Endothelial cell of umbilical vein (primary cell): ENCODE measurements at regions not wholly inside any gene's neighbourhood (a gene's known extent, or its start where the extent isn't known, plus 50 kb on each side); places are given as distances from the start of the nearest gene placed in this dataset.

ENCODE experiments used
- BruUV-seq: library from RNA; stranded (reverse); fragments of 400-500 nt; replicated peaks from 2 replicates; lab custom pipeline; 2021; lab: Mats Ljungman, UMichigan
- CTCF ChIA-PET: fragments of 300-600, 350-600 bp; sonication (Branson Sonifier 250); formaldehyde crosslinking; loops from one replicate; lab custom pipeline; 2021; ENCODE audit warnings: antibody characterized with exemption, inconsistent platforms; lab: Charles Lee
- POLR2A ChIA-PET: fragments of 300-600, 350-600 bp; sonication (Branson Sonifier 250); formaldehyde crosslinking; loops from one replicate; lab custom pipeline; 2021; ENCODE audit warnings: antibody characterized with exemption, inconsistent platforms; lab: Charles Lee
- DNase-seq: peaks from one replicate; pipeline ENCODE4 v3.0.0-alpha.2; 2011; ENCODE audit warnings: low read depth, low spot score
- FAIRE-seq: peaks from 2 replicates; lab custom pipeline; 2011; peaks lifted over from hg19 to GRCh38; lab: Jason Lieb, UNC
- H2AFZ ChIP-seq: 2 replicates; pipeline ENCODE4 v1.6.0; 2012; ENCODE audit warnings: low read depth, low read length, control low read depth, inconsistent platforms
- H3K27ac ChIP-seq: 2 replicates; pipeline ENCODE4 v1.5.1; 2011; ENCODE audit warnings: low read depth, mild to moderate bottlenecking, control low read depth, low read length, moderate library complexity; ENCODE audit not compliant: insufficient read depth
- H3K27me3 ChIP-seq, 2 experiments: 2 replicates each; pipeline versions ENCODE4 v1.6.0 to v1.6.1; 2011; ENCODE audit warnings: low read length in 2 of 2, mixed read lengths in 1 of 2; ENCODE audit not compliant: control insufficient read depth in 2 of 2, insufficient read depth in 2 of 2
- H3K36me3 ChIP-seq, 2 experiments: 2 replicates in 1 of 2; 3 replicates in 1 of 2; pipeline ENCODE4 v1.5.1; 2011; ENCODE audit warnings: low read length in 2 of 2, mild to moderate bottlenecking in 1 of 2, moderate library complexity in 1 of 2; ENCODE audit not compliant: control insufficient read depth in 2 of 2, insufficient read depth in 2 of 2; ENCODE audit errors: extremely low read depth in 1 of 2
- H3K4me1 ChIP-seq: 3 replicates; pipeline ENCODE4 v1.5.1; 2011; ENCODE audit warnings: mild to moderate bottlenecking, low read length; ENCODE audit not compliant: control insufficient read depth, insufficient read depth; ENCODE audit errors: extremely low read depth
- H3K4me2 ChIP-seq: 2 replicates; pipeline ENCODE4 v1.6.1; 2011; ENCODE audit warnings: low read length, control low read depth, mixed read lengths; ENCODE audit not compliant: insufficient read depth
- H3K4me3 ChIP-seq, 3 experiments: fragments of 200-600 bp in 1 of 3; sonication (generic), shearing (Covaris generic) in 1 of 3; replicated peaks in 1 of 3; 2 replicates each; pipeline ENCODE4 v1.5.1; 2011 to 2016; ENCODE audit warnings: control low read depth in 3 of 3, low read length in 3 of 3, mild to moderate bottlenecking in 2 of 3, inconsistent platforms in 1 of 3, low read depth in 1 of 3, moderate library complexity in 1 of 3; ENCODE audit not compliant: insufficient read depth in 1 of 3
- H3K79me2 ChIP-seq: 2 replicates; pipeline ENCODE4 v1.6.0; 2012; ENCODE audit warnings: low read length, inconsistent platforms; ENCODE audit not compliant: control insufficient read depth, insufficient read depth
- H3K9ac ChIP-seq: replicated peaks from 2 replicates; pipeline ENCODE3; 2011; ENCODE audit warnings: low read length, control low read depth; ENCODE audit not compliant: insufficient read depth; ENCODE audit errors: extremely low read depth
- H3K9me1 ChIP-seq: replicated peaks from 3 replicates; pipeline ENCODE4 v1.6.0; 2011; ENCODE audit warnings: mild to moderate bottlenecking, low read length; ENCODE audit not compliant: control insufficient read depth, insufficient read depth; ENCODE audit errors: extremely low read depth
- H3K9me3 ChIP-seq: replicated peaks from 2 replicates; pipeline ENCODE4 v1.5.1; 2012; ENCODE audit warnings: low read length, inconsistent platforms; ENCODE audit not compliant: control insufficient read depth, insufficient read depth
- H4K20me1 ChIP-seq: replicated peaks from 2 replicates; pipeline ENCODE3; 2011; ENCODE audit warnings: mild to moderate bottlenecking, low read length; ENCODE audit not compliant: control insufficient read depth, insufficient read depth; ENCODE audit errors: extremely low read depth
- EZH2 ChIP-seq: IDR thresholded peaks from 2 replicates; pipeline ENCODE4 v1.6.1; 2012; ENCODE audit warnings: borderline replicate concordance, low read depth, mild to moderate bottlenecking, moderate library complexity, low read length, inconsistent platforms; ENCODE audit not compliant: severe bottlenecking
- FOS ChIP-seq: IDR thresholded peaks from 2 replicates; pipeline ENCODE4 v1.6.1; 2011; ENCODE audit warnings: mild to moderate bottlenecking, low read length, moderate library complexity, borderline replicate concordance; ENCODE audit not compliant: insufficient read depth
- GATA2 ChIP-seq: IDR thresholded peaks from 2 replicates; pipeline ENCODE4 v1.7.0; 2011; ENCODE audit warnings: low read depth, mild to moderate bottlenecking, moderate library complexity, mixed read lengths, low read length; ENCODE audit not compliant: insufficient read length, insufficient read depth
- JUN ChIP-seq: IDR thresholded peaks from 2 replicates; pipeline ENCODE4 v1.6.1; 2011; ENCODE audit warnings: borderline replicate concordance, low read depth; ENCODE audit not compliant: insufficient read length, insufficient read depth
- POLR2A ChIP-seq: IDR thresholded peaks from 2 replicates; pipeline ENCODE4 v1.6.1; 2012; ENCODE audit warnings: low read depth, mild to moderate bottlenecking, control low read depth, low read length
- POLR2AphosphoS5 ChIP-seq: IDR thresholded peaks from 2 replicates; pipeline ENCODE4 v1.6.1; 2012; ENCODE audit warnings: low read depth, mild to moderate bottlenecking, control low read depth, low read length, moderate library complexity; ENCODE audit not compliant: insufficient read depth
- dilution Hi-C: fragments of 300-500 bp; cut with MboI; formaldehyde crosslinking; loops from one replicate; pipeline ENCODE4 v1.15.0; 2019; ENCODE audit warnings: low sequenced_read_pairs; ENCODE audit not compliant: extremely low pct_ligation_motif_present
- intact Hi-C: fragments of 100-400 bp; cut with micrococcal nuclease; formaldehyde crosslinking; loops from one replicate; pipeline ENCODE4 v1.10.0; 2022
- TF ChIP-seq, protein P1 (sequence below), 2 donors: IDR thresholded peaks; 1 replicate in 1 of 2; 2 replicates in 1 of 2; pipeline ENCODE4 v1.5.1; 2011; ENCODE audit warnings: low read length in 2 of 2, mild to moderate bottlenecking in 2 of 2, moderate library complexity in 2 of 2, control low read depth in 1 of 2, inconsistent platforms in 1 of 2, low read depth in 1 of 2; ENCODE audit not compliant: insufficient read depth in 1 of 2; ENCODE audit errors: extremely low read depth in 1 of 2
- TF ChIP-seq, protein P2 (sequence below): IDR thresholded peaks from 2 replicates; pipeline ENCODE4 v1.6.1; 2011; ENCODE audit not compliant: insufficient read depth, insufficient read length

DNA sequence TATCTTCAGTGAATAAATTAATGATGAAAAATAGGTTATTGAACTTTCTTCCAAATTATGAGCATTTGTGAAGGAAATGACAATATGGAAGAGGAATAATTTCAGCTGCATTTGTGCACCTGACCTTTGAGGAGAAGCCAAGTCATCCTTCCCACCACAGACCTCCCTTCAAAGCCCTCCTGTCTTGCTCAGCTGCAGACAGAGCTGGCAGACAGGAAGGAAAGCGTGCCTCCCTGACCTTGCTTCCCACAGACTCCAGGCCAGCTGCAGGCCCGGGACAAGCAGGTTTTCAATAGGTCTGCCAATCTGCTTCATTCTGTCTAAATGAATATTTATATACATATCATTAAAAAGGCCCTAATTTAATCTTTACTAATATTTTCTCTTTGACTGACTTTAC is 152.9 kb upstream of the RBMS3 start:
- peak overlapping the region; percentile 47 for H3K27ac ChIP-seq
- no peaks in the 10 kb centered on the region for H3K9me1 ChIP-seq
- BruUV-seq: no TSS peak
- intact Hi-C loops (loop anchor here (1.0 to 5.0 kb wide), 6 partner anchors 15 to 629 kb away; partner anchors contain the start of gene RBMS3), dilution Hi-C loops (no loop called here)
- H2AFZ ChIP-seq: no peak overlapping the region
- no peaks in the 10 kb centered on the region for H4K20me1 ChIP-seq
- no peaks in the 10 kb centered on the region for H3K9me3 ChIP-seq
- CTCF ChIA-PET: interaction anchor here (0.8 to 1.8 kb wide), 5 partner anchors 9 to 212 kb away, joined by 3 to 9 read pairs (median 6); partner anchors contain the start of gene RBMS3
- no peak overlapping the region for H3K4me3 ChIP-seq
- TF ChIP-seq, protein P1, sequence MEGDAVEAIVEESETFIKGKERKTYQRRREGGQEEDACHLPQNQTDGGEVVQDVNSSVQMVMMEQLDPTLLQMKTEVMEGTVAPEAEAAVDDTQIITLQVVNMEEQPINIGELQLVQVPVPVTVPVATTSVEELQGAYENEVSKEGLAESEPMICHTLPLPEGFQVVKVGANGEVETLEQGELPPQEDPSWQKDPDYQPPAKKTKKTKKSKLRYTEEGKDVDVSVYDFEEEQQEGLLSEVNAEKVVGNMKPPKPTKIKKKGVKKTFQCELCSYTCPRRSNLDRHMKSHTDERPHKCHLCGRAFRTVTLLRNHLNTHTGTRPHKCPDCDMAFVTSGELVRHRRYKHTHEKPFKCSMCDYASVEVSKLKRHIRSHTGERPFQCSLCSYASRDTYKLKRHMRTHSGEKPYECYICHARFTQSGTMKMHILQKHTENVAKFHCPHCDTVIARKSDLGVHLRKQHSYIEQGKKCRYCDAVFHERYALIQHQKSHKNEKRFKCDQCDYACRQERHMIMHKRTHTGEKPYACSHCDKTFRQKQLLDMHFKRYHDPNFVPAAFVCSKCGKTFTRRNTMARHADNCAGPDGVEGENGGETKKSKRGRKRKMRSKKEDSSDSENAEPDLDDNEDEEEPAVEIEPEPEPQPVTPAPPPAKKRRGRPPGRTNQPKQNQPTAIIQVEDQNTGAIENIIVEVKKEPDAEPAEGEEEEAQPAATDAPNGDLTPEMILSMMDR (IDR thresholded peaks at IDR 0.05; ENCODE audit: extremely low read depth in 1 of 2, insufficient read depth in 1 of 2, low read depth in 1 of 2, low read length in 2 of 2): no peak
- TF ChIP-seq FOS (peak; percentile 33), JUN (peak; percentile 7), EZH2 (no peak), POLR2AphosphoS5 (peak; percentile 78), POLR2A (no peak), GATA2 (peak; percentile 38)
- TF ChIP-seq, protein P2, sequence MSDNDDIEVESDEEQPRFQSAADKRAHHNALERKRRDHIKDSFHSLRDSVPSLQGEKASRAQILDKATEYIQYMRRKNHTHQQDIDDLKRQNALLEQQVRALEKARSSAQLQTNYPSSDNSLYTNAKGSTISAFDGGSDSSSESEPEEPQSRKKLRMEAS: no peak
- no peaks in the 10 kb centered on the region for H3K36me3 ChIP-seq
- FAIRE-seq (peak; percentile 59), DNase-seq (peak; percentile 90)
- peaks cover 15% of the 10 kb centered on the region for H3K4me1 ChIP-seq
- POLR2A ChIA-PET: no interaction called here
- no peak overlapping the region for H3K9ac ChIP-seq
- no peaks in the 10 kb centered on the region for H3K27me3 ChIP-seq
- peak overlapping the region; percentile 5 for H3K4me2 ChIP-seq
- H3K79me2 ChIP-seq: no peaks in the 10 kb centered on the region
